ENCODE measurements at regions not wholly inside any gene's neighbourhood (a gene's known extent, or its start where the extent isn't known, plus 50 kb on each side); places are given as distances from the start of the nearest gene placed in this dataset.

GRCh38 chr11:29093416-29094120 lies 923.3 kb downstream of the KCNA4 start:
- TF ChIP-seq, protein P1, sequence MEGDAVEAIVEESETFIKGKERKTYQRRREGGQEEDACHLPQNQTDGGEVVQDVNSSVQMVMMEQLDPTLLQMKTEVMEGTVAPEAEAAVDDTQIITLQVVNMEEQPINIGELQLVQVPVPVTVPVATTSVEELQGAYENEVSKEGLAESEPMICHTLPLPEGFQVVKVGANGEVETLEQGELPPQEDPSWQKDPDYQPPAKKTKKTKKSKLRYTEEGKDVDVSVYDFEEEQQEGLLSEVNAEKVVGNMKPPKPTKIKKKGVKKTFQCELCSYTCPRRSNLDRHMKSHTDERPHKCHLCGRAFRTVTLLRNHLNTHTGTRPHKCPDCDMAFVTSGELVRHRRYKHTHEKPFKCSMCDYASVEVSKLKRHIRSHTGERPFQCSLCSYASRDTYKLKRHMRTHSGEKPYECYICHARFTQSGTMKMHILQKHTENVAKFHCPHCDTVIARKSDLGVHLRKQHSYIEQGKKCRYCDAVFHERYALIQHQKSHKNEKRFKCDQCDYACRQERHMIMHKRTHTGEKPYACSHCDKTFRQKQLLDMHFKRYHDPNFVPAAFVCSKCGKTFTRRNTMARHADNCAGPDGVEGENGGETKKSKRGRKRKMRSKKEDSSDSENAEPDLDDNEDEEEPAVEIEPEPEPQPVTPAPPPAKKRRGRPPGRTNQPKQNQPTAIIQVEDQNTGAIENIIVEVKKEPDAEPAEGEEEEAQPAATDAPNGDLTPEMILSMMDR (IDR thresholded peaks at IDR 0.05; ENCODE audit: extremely low read depth in 1 of 2, insufficient read depth in 1 of 2, low read depth in 1 of 2, low read length in 2 of 2) = no peak
- TF ChIP-seq POLR2AphosphoS5 (IDR thresholded peaks at IDR 0.05; ENCODE audit: insufficient read depth, low read depth, low read length) (no peak), FOS (IDR thresholded peaks at IDR 0.05; ENCODE audit: borderline replicate concordance, insufficient read depth, low read length) (no peak), POLR2A (IDR thresholded peaks at IDR 0.05; ENCODE audit: low read depth, low read length) (no peak), EZH2 (IDR thresholded peaks at IDR 0.05; ENCODE audit: borderline replicate concordance, low read depth, low read length, severe bottlenecking) (no peak), JUN (IDR thresholded peaks at IDR 0.05; ENCODE audit: borderline replicate concordance, insufficient read depth, insufficient read length, low read depth) (no peak), GATA2 (IDR thresholded peaks at IDR 0.05; ENCODE audit: insufficient read depth, insufficient read length, low read depth, low read length) (no peak), MYC (IDR thresholded peaks at IDR 0.05; ENCODE audit: low read depth, low read length) (no peak)
- TF ChIP-seq, protein P2, sequence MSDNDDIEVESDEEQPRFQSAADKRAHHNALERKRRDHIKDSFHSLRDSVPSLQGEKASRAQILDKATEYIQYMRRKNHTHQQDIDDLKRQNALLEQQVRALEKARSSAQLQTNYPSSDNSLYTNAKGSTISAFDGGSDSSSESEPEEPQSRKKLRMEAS (IDR thresholded peaks at IDR 0.05; ENCODE audit: insufficient read depth, insufficient read length) = no peak
